ENCODE measurements at regions not wholly inside any gene's neighbourhood (a gene's known extent, or its start where the extent isn't known, plus 50 kb on each side); places are given as distances from the start of the nearest gene placed in this dataset.
A peak's percentile ranks its signal among the peaks of the same experiment; 100 is the strongest.

- no peak overlapping the region for H3K4me3 ChIP-seq
- H3K27ac ChIP-seq: no peak overlapping the region
- no peak for DNase-seq (ENCODE audit: low spot score)
- TF ChIP-seq CTCF (IDR thresholded peaks at IDR 0.05): no peak
Observed at GRCh38 chr5:171607863-171608262, 177.8 kb upstream of the SMIM23 start.

- H3K4me3 ChIP-seq: no peak overlapping the region
- no peak for DNase-seq (ENCODE audit: low spot score)
- TF ChIP-seq CTCF (IDR thresholded peaks at IDR 0.05): no peak
- no peak overlapping the region for H3K27ac ChIP-seq
Observed at GRCh38 chr5:171609806-171610452, 175.7 kb upstream of the SMIM23 start.

DNA sequence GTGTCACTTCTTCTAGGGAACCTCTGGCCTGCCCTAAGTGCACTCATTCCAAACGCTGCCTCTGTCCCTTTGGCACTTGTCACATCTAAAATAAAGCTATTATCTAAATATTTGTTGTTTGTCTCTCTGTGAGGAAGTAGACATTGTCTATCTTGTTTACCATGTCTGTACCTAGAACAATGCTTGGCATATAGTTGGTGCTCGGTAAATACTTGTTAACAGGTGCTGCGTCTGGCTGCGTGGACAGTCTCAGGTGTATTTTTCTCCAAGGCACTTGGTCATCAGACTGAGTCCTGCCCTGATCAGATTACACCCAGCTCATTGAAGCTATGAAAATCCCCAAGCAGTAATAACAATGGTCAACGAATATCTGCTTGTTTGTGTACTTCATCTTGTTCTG is 174.9 kb upstream of the SMIM23 start:
- DNase-seq (ENCODE audit: low spot score): peak; percentile 17
- no peak for TF ChIP-seq CTCF (IDR thresholded peaks at IDR 0.05)
- H3K27ac ChIP-seq: no peak overlapping the region
- no peak overlapping the region for H3K4me3 ChIP-seq

DNA sequence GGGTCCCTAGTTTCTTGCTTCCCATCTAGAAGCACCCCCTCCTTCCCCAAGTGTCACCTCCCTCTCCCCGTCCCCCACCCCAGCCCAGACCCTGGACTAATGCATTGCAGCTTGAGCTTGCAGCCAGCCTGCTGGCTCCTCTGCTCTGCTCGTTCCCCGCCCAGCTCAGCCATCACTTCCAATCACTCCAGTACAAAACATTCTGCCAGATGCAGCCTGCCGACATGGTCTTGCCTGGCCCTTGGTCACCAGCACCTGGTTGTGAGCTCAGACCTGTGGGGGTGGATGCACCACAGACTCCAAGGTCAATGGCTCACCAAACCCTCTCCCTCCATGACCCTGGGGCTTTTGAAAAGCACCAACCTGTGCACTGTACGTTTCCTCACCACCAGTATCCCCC is 172.9 kb upstream of the SMIM23 start:
- Histone ChIP-seq H3K4me3 (no peak overlapping the region), H3K27ac (no peak overlapping the region)
- no peak for TF ChIP-seq CTCF (IDR thresholded peaks at IDR 0.05)
- DNase-seq (ENCODE audit: low spot score): peak; percentile 35

GRCh38 chr5:171614511-171614910 is 171.1 kb upstream of the SMIM23 start:
- Histone ChIP-seq H3K27ac (no peak overlapping the region), H3K4me3 (no peak overlapping the region)
- no peak for TF ChIP-seq CTCF (IDR thresholded peaks at IDR 0.05)
- peak; percentile 41 for DNase-seq (ENCODE audit: low spot score)

GRCh38 chr5:171614971-171615653 is 170.5 kb upstream of the SMIM23 start:
- Histone ChIP-seq H3K27ac (no peak overlapping the region), H3K4me3 (no peak overlapping the region)
- TF ChIP-seq CTCF (IDR thresholded peaks at IDR 0.05): no peak
- peak; percentile 72 for DNase-seq (ENCODE audit: low spot score)

Measured in coronary artery (tissue), 2 donors.